GM23248 (cell line): ENCODE measurements at regions not wholly inside any gene's neighbourhood (a gene's known extent, or its start where the extent isn't known, plus 50 kb on each side); places are given as distances from the start of the nearest gene placed in this dataset.

Source experiments
- EZH2 ChIP-seq: fragments of 200-600 bp; sonication (generic); IDR thresholded peaks from 2 replicates; pipeline ENCODE4 v1.6.1; 2018; ENCODE audit warnings: antibody characterized with exemption, mild to moderate bottlenecking; ENCODE audit not compliant: insufficient read depth, poor library complexity, severe bottlenecking
- EZH2phosphoT487 ChIP-seq: fragments of 200-600 bp; sonication (generic); IDR thresholded peaks from 2 replicates; pipeline ENCODE4 v1.6.1; 2018; ENCODE audit warnings: antibody characterized with exemption, moderate library complexity, mild to moderate bottlenecking, low read depth; ENCODE audit not compliant: insufficient read depth

GRCh38 chrX:124228849-124229248, 103.6 kb upstream of the TEX13D start:
- TF ChIP-seq EZH2 = no peak
- no peak for TF ChIP-seq EZH2phosphoT487
